GM23338 (cell line): ENCODE measurements at regions not wholly inside any gene's neighbourhood (a gene's known extent, or its start where the extent isn't known, plus 50 kb on each side); places are given as distances from the start of the nearest gene placed in this dataset.

Experiments
- ATAC-seq: fragments of 200-7000 bp; cut with Tn5 transposase; 3 replicates; pipeline ENCODE4 v1.9.1; 2020
- DNase-seq: peaks from one replicate; pipeline ENCODE4 v3.0.0-alpha.2; 2015; ENCODE audit warnings: low spot score
- H2AFZ ChIP-seq: fragments of 200-600 bp; sonication (generic); 2 replicates; pipeline ENCODE4 v1.8.0; 2016; ENCODE audit warnings: antibody characterized with exemption, mild to moderate bottlenecking, moderate library complexity
- H3F3A ChIP-seq: fragments of 200-600 bp; sonication (generic); replicated peaks from 2 replicates; pipeline ENCODE4 v1.8.0; 2017; ENCODE audit warnings: antibody characterized with exemption, mixed run types, low read depth
- H3K27ac ChIP-seq: fragments of 200-600 bp; sonication (generic); 2 replicates; pipeline ENCODE4 v1.6.1; 2016; ENCODE audit warnings: low read depth
- H3K27me3 ChIP-seq: fragments of 200-600 bp; sonication (generic); 2 replicates; pipeline ENCODE4 v1.8.0; 2016; ENCODE audit warnings: mild to moderate bottlenecking, mixed run types, moderate library complexity; ENCODE audit not compliant: insufficient read depth
- H3K36me3 ChIP-seq: fragments of 200-600 bp; sonication (generic); 2 replicates; pipeline ENCODE4 v1.8.0; 2016; ENCODE audit warnings: mild to moderate bottlenecking; ENCODE audit not compliant: insufficient read depth
- H3K4me1 ChIP-seq: fragments of 200-600 bp; sonication (generic); 2 replicates; pipeline ENCODE4 v1.8.0; 2016; ENCODE audit warnings: mild to moderate bottlenecking, moderate library complexity; ENCODE audit not compliant: insufficient read depth
- H3K4me2 ChIP-seq: fragments of 200-600 bp; sonication (generic); 2 replicates; pipeline ENCODE4 v1.7.1; 2017; ENCODE audit warnings: mixed run types
- H3K4me3 ChIP-seq: fragments of 200-600 bp; sonication (generic); 2 replicates; pipeline ENCODE4 v1.6.1; 2016; ENCODE audit warnings: mixed run types
- H3K79me2 ChIP-seq: fragments of 200-600 bp; sonication (generic); replicated peaks from 2 replicates; pipeline ENCODE4 v1.8.0; 2017; ENCODE audit warnings: mild to moderate bottlenecking; ENCODE audit not compliant: insufficient read depth
- H3K9me2 ChIP-seq: fragments of 200-600 bp; sonication (generic); 2 replicates; pipeline ENCODE4 v1.8.0; 2017; ENCODE audit not compliant: insufficient read depth
- H4K20me1 ChIP-seq: fragments of 200-600 bp; sonication (generic); replicated peaks from 2 replicates; pipeline ENCODE4 v1.8.0; 2017; ENCODE audit warnings: mild to moderate bottlenecking; ENCODE audit not compliant: insufficient read depth
- H3K27ac Mint-ChIP-seq: 2 replicates; pipeline ENCODE4 v1.8.0; 2020; ENCODE audit warnings: inconsistent platforms, mild to moderate bottlenecking, moderate library complexity, mixed read lengths
- H3K27me3 Mint-ChIP-seq: 3 replicates; pipeline ENCODE4 v1.8.0; 2022; ENCODE audit warnings: low read depth, mild to moderate bottlenecking, moderate library complexity, mixed read lengths, inconsistent platforms; ENCODE audit not compliant: insufficient read depth, poor library complexity
- H3K36me3 Mint-ChIP-seq: 3 replicates; pipeline ENCODE4 v1.8.0; 2021; ENCODE audit warnings: low read depth, mild to moderate bottlenecking, inconsistent platforms, moderate library complexity, mixed read lengths
- H3K4me1 Mint-ChIP-seq: 3 replicates; pipeline ENCODE4 v1.8.0; 2020; ENCODE audit warnings: mild to moderate bottlenecking, inconsistent platforms, mixed read lengths
- H3K4me3 Mint-ChIP-seq: 3 replicates; pipeline ENCODE4 v1.8.0; 2021; ENCODE audit warnings: moderate library complexity, mild to moderate bottlenecking, inconsistent platforms, mixed read lengths
- H3K9me3 Mint-ChIP-seq: 3 replicates; pipeline ENCODE4 v1.8.0; 2020; ENCODE audit warnings: moderate library complexity, mild to moderate bottlenecking, inconsistent platforms, mixed read lengths
- CREB1 ChIP-seq: fragments of 250-450 bp; sonication (Bioruptor Pico); IDR thresholded peaks from 2 replicates; pipeline ENCODE4 v1.5.0; 2020; ENCODE audit warnings: low read depth, mild to moderate bottlenecking, moderate library complexity
- ETS1 ChIP-seq: IDR thresholded peaks from 2 replicates; pipeline ENCODE4 v1.6.1; 2016; ENCODE audit warnings: antibody characterized with exemption
- EZH2 ChIP-seq: fragments of 200-600 bp; sonication (generic); IDR thresholded peaks from one replicate; pipeline ENCODE4 v1.8.0; 2017; ENCODE audit warnings: antibody characterized with exemption, mild to moderate bottlenecking, low read depth; ENCODE audit not compliant: unreplicated experiment
- EZH2phosphoT487 ChIP-seq: fragments of 200-600 bp; sonication (generic); IDR thresholded peaks from one replicate; pipeline ENCODE4 v1.8.1; 2018; ENCODE audit warnings: antibody characterized with exemption; ENCODE audit not compliant: unreplicated experiment
- JUNB ChIP-seq: IDR thresholded peaks from one replicate; pipeline ENCODE4 v1.6.1; 2016; ENCODE audit warnings: antibody characterized with exemption; ENCODE audit not compliant: unreplicated experiment
- NANOG ChIP-seq: IDR thresholded peaks from 2 replicates; pipeline ENCODE4 v1.6.1; 2016; ENCODE audit warnings: antibody characterized with exemption, borderline replicate concordance
- POLR2AphosphoS5 ChIP-seq: IDR thresholded peaks from 2 replicates; pipeline ENCODE4 v1.6.1; 2016; ENCODE audit warnings: antibody characterized with exemption, low read depth
- REST ChIP-seq: IDR thresholded peaks from one replicate; pipeline ENCODE4 v1.6.1; 2018; ENCODE audit warnings: antibody characterized with exemption; ENCODE audit not compliant: unreplicated experiment
- STAT1 ChIP-seq: IDR thresholded peaks from one replicate; pipeline ENCODE4 v1.6.1; 2016; ENCODE audit warnings: antibody characterized with exemption; ENCODE audit not compliant: unreplicated experiment
- ZNF114 ChIP-seq: fragments of 250-450 bp; sonication (Bioruptor Pico); IDR thresholded peaks from 2 replicates; pipeline ENCODE4 v1.5.0; 2020; ENCODE audit warnings: mild to moderate bottlenecking, moderate library complexity
- ZNF331 ChIP-seq: fragments of 250-450 bp; sonication (Bioruptor Pico); IDR thresholded peaks from 2 replicates; pipeline ENCODE4 v1.5.0; 2020; ENCODE audit warnings: low read depth, mild to moderate bottlenecking, moderate library complexity
- ZNF462 ChIP-seq: fragments of 250-450 bp; sonication (Bioruptor Pico); IDR thresholded peaks from 2 replicates; pipeline ENCODE4 v1.5.0; 2020; ENCODE audit warnings: mild to moderate bottlenecking, moderate library complexity
- TF ChIP-seq, protein P1 (sequence below), 2 experiments: fragments of 200-600 bp in 1 of 2; sonication (generic) in 1 of 2; conservative IDR thresholded peaks; 2 replicates each; pipeline versions ENCODE4 v1.5.1 to v1.6.1; 2016 to 2017; ENCODE audit warnings: antibody characterized with exemption in 2 of 2, low read depth in 2 of 2, mild to moderate bottlenecking in 2 of 2, moderate library complexity in 1 of 2

DNA sequence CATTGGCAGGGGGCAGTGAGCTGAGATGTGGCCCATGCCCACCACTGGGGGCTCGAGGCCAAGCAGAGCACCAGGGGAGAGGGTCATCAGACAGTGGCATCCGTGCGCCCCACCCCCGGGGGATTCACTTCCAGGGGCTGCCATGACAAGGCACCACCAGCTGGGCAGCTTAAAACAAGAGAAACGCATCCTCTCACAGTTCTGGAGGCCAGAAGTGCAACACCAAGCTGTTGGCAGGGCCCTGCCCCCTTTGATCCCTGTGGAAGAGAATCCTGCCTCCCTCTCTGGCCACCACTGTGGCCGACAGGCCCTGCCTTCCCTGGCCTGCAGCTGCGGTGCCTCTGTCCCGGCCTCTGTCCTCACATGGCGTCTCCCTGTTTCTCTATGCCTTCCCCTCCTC is 187.7 kb upstream of the ID2 start:
- Histone ChIP-seq H3K79me2 (no peaks in the 10 kb centered on the region), H3K36me3 (no peaks in the 10 kb centered on the region), H2AFZ (no peak overlapping the region), H3K4me2 (no peak overlapping the region), H3K4me1 (no peaks in the 10 kb centered on the region), H3K27ac (no peak overlapping the region), H3K4me3 (no peak overlapping the region), H3K27me3 (no peaks in the 10 kb centered on the region), H3F3A (no peaks in the 10 kb centered on the region), H4K20me1 (no peaks in the 10 kb centered on the region), H3K9me2 (no peaks in the 10 kb centered on the region)
- Mint-ChIP-seq H3K27ac (no peak overlapping the region), H3K9me3 (no peaks in the 10 kb centered on the region), H3K27me3 (peaks cover 3% of the 10 kb centered on the region), H3K4me1 (peaks cover 17% of the 10 kb centered on the region), H3K36me3 (no peaks in the 10 kb centered on the region), H3K4me3 (no peak overlapping the region)
- no peak for TF ChIP-seq ZNF114
- TF ChIP-seq ZNF331 (CRISPR knock-in tag) = no peak
- no peak for TF ChIP-seq EZH2
- TF ChIP-seq REST = no peak
- no peak for TF ChIP-seq EZH2phosphoT487
- TF ChIP-seq ZNF462 = no peak
- TF ChIP-seq, protein P1, sequence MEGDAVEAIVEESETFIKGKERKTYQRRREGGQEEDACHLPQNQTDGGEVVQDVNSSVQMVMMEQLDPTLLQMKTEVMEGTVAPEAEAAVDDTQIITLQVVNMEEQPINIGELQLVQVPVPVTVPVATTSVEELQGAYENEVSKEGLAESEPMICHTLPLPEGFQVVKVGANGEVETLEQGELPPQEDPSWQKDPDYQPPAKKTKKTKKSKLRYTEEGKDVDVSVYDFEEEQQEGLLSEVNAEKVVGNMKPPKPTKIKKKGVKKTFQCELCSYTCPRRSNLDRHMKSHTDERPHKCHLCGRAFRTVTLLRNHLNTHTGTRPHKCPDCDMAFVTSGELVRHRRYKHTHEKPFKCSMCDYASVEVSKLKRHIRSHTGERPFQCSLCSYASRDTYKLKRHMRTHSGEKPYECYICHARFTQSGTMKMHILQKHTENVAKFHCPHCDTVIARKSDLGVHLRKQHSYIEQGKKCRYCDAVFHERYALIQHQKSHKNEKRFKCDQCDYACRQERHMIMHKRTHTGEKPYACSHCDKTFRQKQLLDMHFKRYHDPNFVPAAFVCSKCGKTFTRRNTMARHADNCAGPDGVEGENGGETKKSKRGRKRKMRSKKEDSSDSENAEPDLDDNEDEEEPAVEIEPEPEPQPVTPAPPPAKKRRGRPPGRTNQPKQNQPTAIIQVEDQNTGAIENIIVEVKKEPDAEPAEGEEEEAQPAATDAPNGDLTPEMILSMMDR (conservative IDR thresholded peaks at IDR 0.05; ENCODE audit: low read depth in 2 of 2) = no peak
- TF ChIP-seq STAT1 = no peak
- TF ChIP-seq NANOG = no peak
- no peak for TF ChIP-seq CREB1 (CRISPR knock-in tag)
- no peak for TF ChIP-seq ETS1
- no peak for TF ChIP-seq POLR2AphosphoS5
- no peak for TF ChIP-seq JUNB
- ATAC-seq = no peak; the same call in 2 of the 3 replicates
- no peak for DNase-seq
